Uterus (tissue), 3 donors: ENCODE measurements at regions not wholly inside any gene's neighbourhood (a gene's known extent, or its start where the extent isn't known, plus 50 kb on each side); places are given as distances from the start of the nearest gene placed in this dataset.

Experiments
- DNase-seq, 2 donors: peaks; one replicate each; pipeline ENCODE4 v3.0.0-alpha.2; 2019 to 2020
- H3K27ac ChIP-seq, 2 donors: fragments of 200-600 bp; sonication (generic); 1 replicate in 1 of 2; 2 replicates in 1 of 2; pipeline ENCODE4 v1.5.1; 2016 to 2018
- H3K27me3 ChIP-seq, 2 donors: fragments of 200-600 bp; sonication (generic); one replicate each; pipeline ENCODE4 v1.5.1; 2018 to 2019; ENCODE audit warnings: control low read depth in 1 of 2
- H3K36me3 ChIP-seq, 2 donors: fragments of 200-600 bp; sonication (generic); one replicate each; pipeline ENCODE4 v1.5.1; 2019; ENCODE audit warnings: control low read depth in 1 of 2
- H3K4me1 ChIP-seq, 2 donors: fragments of 200-600 bp; sonication (generic); one replicate each; pipeline ENCODE4 v1.5.1; 2018 to 2019; ENCODE audit warnings: control low read depth in 1 of 2
- H3K4me3 ChIP-seq, 2 donors: fragments of 200-600 bp; sonication (generic); 1 replicate in 1 of 2; 2 replicates in 1 of 2; pipeline ENCODE4 v1.5.1; 2018 to 2019; ENCODE audit warnings: mild to moderate bottlenecking in 1 of 2
- H3K9me3 ChIP-seq, 2 donors: fragments of 200-600 bp; sonication (generic); one replicate each; pipeline ENCODE4 v1.5.1; 2019; ENCODE audit warnings: control low read depth in 1 of 2
- POLR2A ChIP-seq, 2 donors: fragments of 450-650 bp; IDR thresholded peaks; one replicate each; pipeline ENCODE4 v1.6.1; 2016; ENCODE audit warnings: antibody characterized with exemption in 2 of 2, mild to moderate bottlenecking in 1 of 2, moderate library complexity in 1 of 2
- intact Hi-C: fragments of 100-400 bp; cut with DNase I; formaldehyde crosslinking; loops from one replicate; pipeline ENCODE4 v1.15.1; 2023; ENCODE audit warnings: low total_unique reads
- TF ChIP-seq, protein P1 (sequence below), 4 experiments: fragments of 200-600 bp in 2 of 4; fragments of 450-650 bp in 2 of 4; sonication (generic) in 2 of 4; IDR thresholded peaks; one replicate each; pipeline ENCODE4 v1.5.1; 2016 to 2019; ENCODE audit warnings: antibody characterized with exemption in 4 of 4, mild to moderate bottlenecking in 2 of 4, moderate library complexity in 1 of 4
- donor health status: DM: yes; HTN: yes; CAD: no.

DNA sequence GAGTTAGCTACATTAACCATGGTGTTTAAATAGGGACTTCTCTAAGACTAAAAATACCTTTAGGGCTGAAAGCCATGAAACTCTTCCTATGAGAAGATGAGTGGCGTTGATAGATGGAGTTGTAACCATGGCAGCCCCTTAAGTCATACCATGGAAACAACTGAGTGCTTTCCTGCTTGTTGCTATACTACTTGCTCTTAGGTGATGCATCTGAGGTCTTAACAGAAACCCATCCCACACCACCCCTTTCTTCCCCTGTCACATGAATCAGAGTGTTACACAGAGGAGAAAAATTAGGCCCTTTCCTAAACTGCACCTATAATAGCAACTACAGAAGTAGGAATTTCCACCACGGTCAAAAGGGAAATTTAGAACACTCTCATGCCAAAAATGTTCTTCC lies 64.3 kb upstream of the ZC3H12C start:
- no peak overlapping the region for H3K27ac ChIP-seq
- no peaks in the 10 kb centered on the region for H3K4me1 ChIP-seq
- H3K36me3 ChIP-seq: no peaks in the 10 kb centered on the region
- TF ChIP-seq POLR2A (IDR thresholded peaks at IDR 0.05): no peak
- TF ChIP-seq, protein P1, sequence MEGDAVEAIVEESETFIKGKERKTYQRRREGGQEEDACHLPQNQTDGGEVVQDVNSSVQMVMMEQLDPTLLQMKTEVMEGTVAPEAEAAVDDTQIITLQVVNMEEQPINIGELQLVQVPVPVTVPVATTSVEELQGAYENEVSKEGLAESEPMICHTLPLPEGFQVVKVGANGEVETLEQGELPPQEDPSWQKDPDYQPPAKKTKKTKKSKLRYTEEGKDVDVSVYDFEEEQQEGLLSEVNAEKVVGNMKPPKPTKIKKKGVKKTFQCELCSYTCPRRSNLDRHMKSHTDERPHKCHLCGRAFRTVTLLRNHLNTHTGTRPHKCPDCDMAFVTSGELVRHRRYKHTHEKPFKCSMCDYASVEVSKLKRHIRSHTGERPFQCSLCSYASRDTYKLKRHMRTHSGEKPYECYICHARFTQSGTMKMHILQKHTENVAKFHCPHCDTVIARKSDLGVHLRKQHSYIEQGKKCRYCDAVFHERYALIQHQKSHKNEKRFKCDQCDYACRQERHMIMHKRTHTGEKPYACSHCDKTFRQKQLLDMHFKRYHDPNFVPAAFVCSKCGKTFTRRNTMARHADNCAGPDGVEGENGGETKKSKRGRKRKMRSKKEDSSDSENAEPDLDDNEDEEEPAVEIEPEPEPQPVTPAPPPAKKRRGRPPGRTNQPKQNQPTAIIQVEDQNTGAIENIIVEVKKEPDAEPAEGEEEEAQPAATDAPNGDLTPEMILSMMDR (IDR thresholded peaks at IDR 0.05): no peak
- no peaks in the 10 kb centered on the region for H3K9me3 ChIP-seq
- no peak overlapping the region for H3K4me3 ChIP-seq
- H3K27me3 ChIP-seq: no peaks in the 10 kb centered on the region
- intact Hi-C loops: no loop called here
- DNase-seq: no peak

DNA sequence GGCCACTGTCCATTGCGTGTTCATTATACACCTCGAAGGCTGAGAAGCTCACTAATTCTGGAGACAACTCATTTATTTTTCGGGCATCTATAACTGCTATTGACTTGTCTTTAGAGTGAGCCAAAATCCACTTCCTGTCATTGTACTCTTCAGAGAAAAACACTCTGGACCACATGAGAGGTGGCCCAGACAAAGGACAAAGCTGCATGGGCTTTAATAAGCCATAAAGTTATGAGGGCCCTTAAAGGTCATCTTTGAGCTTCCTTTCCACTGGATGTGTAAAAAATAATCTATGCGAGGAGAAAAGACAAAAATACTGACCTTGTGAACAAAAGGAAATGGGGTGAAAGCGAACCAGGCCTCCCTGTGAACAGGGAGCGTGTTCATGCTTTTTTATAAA lies 63.5 kb upstream of the ZC3H12C start:
- Histone ChIP-seq H3K27ac (no peak overlapping the region), H3K9me3 (no peaks in the 10 kb centered on the region), H3K4me1 (no peaks in the 10 kb centered on the region), H3K4me3 (no peak overlapping the region), H3K27me3 (no peaks in the 10 kb centered on the region), H3K36me3 (no peaks in the 10 kb centered on the region)
- TF ChIP-seq POLR2A (IDR thresholded peaks at IDR 0.05): no peak
- TF ChIP-seq, protein P1 (IDR thresholded peaks at IDR 0.05): no peak
- intact Hi-C loops: no loop called here
- no peak for DNase-seq

DNA sequence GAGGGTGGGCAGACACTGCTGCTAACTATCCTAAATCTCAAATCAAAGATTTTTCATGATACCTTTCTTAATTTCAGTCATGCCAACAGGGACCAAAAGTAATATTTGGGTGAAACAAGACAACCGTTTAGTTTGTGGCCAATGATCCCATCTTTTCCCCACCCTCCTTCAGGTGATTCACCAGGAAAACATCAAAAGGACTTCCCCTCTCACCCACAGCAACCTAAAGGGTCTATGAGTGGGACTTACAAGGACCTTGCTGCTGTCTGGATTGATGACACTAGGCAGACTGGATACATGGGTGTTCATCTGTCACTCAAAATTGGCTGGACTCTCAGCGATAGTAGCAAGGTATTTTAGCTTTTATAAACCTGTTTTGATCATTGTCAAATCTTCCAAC lies 62.0 kb upstream of the ZC3H12C start:
- TF ChIP-seq POLR2A (IDR thresholded peaks at IDR 0.05): no peak
- TF ChIP-seq, protein P1 (IDR thresholded peaks at IDR 0.05): no peak
- no peak overlapping the region for H3K27ac ChIP-seq
- no peaks in the 10 kb centered on the region for H3K4me1 ChIP-seq
- H3K36me3 ChIP-seq: no peaks in the 10 kb centered on the region
- no peaks in the 10 kb centered on the region for H3K9me3 ChIP-seq
- intact Hi-C loops: no loop called here
- DNase-seq: no peak
- H3K27me3 ChIP-seq: no peaks in the 10 kb centered on the region
- no peak overlapping the region for H3K4me3 ChIP-seq

DNA sequence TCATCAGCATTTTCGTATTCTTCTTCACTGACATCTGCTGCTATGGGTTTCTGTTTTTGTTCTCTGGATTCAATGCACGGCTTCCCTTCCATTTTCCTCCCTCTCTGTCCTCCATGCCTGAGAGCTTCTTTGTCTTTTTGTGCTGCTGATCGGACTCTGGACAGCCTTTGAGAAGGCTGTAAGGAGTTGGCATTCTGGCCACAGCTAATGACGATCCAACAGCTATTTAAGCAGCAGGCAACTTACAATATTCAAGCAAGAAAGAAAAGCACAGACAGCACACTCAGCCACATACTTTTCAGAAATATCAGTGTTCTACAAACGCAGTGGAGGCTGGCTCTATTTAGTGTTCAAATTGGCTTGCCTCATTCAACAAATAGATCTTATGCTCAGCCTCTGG lies 60.9 kb upstream of the ZC3H12C start:
- no peaks in the 10 kb centered on the region for H3K27me3 ChIP-seq
- intact Hi-C loops: no loop called here
- H3K4me3 ChIP-seq: no peak overlapping the region
- no peak for DNase-seq
- no peaks in the 10 kb centered on the region for H3K4me1 ChIP-seq
- no peaks in the 10 kb centered on the region for H3K9me3 ChIP-seq
- no peaks in the 10 kb centered on the region for H3K36me3 ChIP-seq
- no peak overlapping the region for H3K27ac ChIP-seq
- TF ChIP-seq POLR2A (IDR thresholded peaks at IDR 0.05): no peak
- TF ChIP-seq, protein P1 (IDR thresholded peaks at IDR 0.05): no peak

DNA sequence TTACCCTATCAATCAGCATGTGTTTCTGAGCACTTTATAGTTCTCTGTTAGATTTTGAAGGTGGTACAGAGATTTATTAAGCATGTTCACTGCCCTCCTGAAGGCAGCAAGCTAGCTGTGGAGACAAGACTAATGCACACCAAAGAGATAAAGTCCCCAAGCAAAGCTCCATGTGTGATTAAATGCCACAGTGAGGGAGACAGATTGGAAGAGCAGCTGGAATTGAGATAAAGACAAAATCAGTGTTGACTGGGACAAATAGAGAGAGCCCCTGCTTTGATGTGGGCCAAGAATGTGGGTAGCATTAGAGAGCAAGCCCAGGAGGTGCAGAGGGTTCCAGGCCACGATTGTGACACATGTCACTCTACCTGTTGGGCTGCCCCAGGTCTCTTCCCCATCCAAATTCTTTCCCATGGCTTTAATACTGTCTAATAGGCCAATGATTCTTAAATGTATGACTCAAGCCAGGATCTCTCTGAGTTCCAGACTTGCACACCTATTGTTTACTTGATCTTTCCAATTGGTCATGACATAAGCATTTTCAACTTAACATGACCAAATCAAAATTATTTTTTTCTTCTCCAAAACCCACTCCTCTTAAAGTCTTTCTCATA lies 60.1 kb upstream of the ZC3H12C start:
- no peaks in the 10 kb centered on the region for H3K9me3 ChIP-seq
- intact Hi-C loops: no loop called here
- TF ChIP-seq, protein P1 (IDR thresholded peaks at IDR 0.05): no peak
- no peak for TF ChIP-seq POLR2A (IDR thresholded peaks at IDR 0.05)
- DNase-seq: no peak
- H3K4me3 ChIP-seq: no peak overlapping the region
- no peaks in the 10 kb centered on the region for H3K36me3 ChIP-seq
- H3K27ac ChIP-seq: no peak overlapping the region
- H3K4me1 ChIP-seq: no peaks in the 10 kb centered on the region
- no peaks in the 10 kb centered on the region for H3K27me3 ChIP-seq
